Mammary epithelial cell (primary cell): ENCODE measurements at regions not wholly inside any gene's neighbourhood (a gene's known extent, or its start where the extent isn't known, plus 50 kb on each side); places are given as distances from the start of the nearest gene placed in this dataset.

ENCODE experiments used
- EZH2 ChIP-seq: IDR thresholded peaks from 2 replicates; pipeline ENCODE4 v1.6.1; 2012; ENCODE audit warnings: low read length, inconsistent platforms, borderline replicate concordance
- TF ChIP-seq, protein P1 (sequence below), 2 donors: IDR thresholded peaks in 1 of 2; conservative IDR thresholded peaks in 1 of 2; 2 replicates each; pipeline ENCODE4 v1.5.1; 2011 to 2012; ENCODE audit warnings: inconsistent platforms in 2 of 2, low read length in 2 of 2, mild to moderate bottlenecking in 2 of 2, control low read depth in 1 of 2, low read depth in 1 of 2; ENCODE audit not compliant: insufficient read depth in 1 of 2; ENCODE audit errors: extremely low read depth in 1 of 2

DNA sequence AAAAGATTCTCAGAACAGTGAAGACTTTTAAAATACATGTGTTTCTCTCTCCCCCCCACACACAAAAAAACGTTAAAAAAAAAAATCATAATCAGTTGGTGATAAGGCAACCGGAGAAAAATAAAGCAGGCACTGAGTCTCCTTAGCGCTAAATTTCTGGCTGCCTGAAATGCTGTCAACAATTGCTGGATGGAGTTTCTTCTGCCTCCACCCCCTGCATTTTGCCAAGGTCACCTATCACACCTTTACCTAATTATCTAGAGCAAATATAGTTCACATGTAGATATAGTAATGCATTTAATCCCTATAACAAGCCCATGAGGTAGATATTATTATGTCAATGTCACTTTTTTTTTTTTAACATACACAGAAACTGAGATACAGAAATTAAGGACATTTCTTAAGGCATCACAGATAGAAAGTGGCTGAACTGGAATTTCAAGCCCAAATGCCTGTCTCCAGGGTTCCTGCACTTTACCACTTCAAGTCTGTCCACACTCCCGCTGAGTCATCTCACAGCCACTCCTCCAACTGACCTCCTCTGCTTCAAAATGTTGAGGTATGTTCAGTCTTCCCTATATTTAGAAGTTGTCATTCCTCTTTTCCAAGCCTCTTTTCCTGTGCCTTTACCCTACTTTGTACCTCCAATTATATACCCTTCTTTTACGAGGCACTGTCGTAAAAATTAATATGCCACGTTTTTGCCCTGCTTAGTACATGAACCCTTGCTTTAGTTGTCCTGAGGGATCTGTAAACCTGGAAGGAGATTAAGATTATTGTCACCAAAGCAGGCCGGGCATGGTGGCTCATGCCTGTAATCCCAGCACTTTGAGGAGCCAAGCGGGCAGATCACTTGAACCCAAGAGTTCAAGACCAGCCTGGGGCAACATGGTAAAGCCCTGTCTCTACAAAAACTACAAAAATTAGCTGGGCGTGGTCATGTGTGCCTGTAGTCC, 72.8 kb upstream of the MPP7 start:
- TF ChIP-seq, protein P1, sequence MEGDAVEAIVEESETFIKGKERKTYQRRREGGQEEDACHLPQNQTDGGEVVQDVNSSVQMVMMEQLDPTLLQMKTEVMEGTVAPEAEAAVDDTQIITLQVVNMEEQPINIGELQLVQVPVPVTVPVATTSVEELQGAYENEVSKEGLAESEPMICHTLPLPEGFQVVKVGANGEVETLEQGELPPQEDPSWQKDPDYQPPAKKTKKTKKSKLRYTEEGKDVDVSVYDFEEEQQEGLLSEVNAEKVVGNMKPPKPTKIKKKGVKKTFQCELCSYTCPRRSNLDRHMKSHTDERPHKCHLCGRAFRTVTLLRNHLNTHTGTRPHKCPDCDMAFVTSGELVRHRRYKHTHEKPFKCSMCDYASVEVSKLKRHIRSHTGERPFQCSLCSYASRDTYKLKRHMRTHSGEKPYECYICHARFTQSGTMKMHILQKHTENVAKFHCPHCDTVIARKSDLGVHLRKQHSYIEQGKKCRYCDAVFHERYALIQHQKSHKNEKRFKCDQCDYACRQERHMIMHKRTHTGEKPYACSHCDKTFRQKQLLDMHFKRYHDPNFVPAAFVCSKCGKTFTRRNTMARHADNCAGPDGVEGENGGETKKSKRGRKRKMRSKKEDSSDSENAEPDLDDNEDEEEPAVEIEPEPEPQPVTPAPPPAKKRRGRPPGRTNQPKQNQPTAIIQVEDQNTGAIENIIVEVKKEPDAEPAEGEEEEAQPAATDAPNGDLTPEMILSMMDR (conservative IDR thresholded peaks at IDR 0.05 in 1 of 2, IDR thresholded peaks at IDR 0.05 in 1 of 2; ENCODE audit: extremely low read depth in 1 of 2, insufficient read depth in 1 of 2, low read depth in 1 of 2, low read length in 2 of 2), result no peak
- TF ChIP-seq EZH2, result no peak
